Mesenchymal stem cell (in vitro differentiated cells and primary cell): ENCODE measurements at regions not wholly inside any gene's neighbourhood (a gene's known extent, or its start where the extent isn't known, plus 50 kb on each side); places are given as distances from the start of the nearest gene placed in this dataset.

Experiments used
- DNase-seq: peaks from one replicate; pipeline ENCODE4 v3.0.0-alpha.2; 2013
- H2AFZ ChIP-seq: one replicate; pipeline ENCODE4 v1.6.1; 2013; ENCODE audit warnings: low read depth, mild to moderate bottlenecking, control low read depth, inconsistent platforms, low read length, moderate library complexity
- H2AK5ac ChIP-seq: 2 replicates; pipeline ENCODE4 v1.6.1; 2013; ENCODE audit warnings: low read length, moderate library complexity, mild to moderate bottlenecking, inconsistent platforms; ENCODE audit not compliant: severe bottlenecking
- H2BK120ac ChIP-seq: one replicate; pipeline ENCODE4 v1.6.1; 2013; ENCODE audit warnings: low read depth, mild to moderate bottlenecking, inconsistent platforms, low read length, moderate library complexity
- H2BK12ac ChIP-seq, 2 experiments: one replicate each; pipeline ENCODE4 v1.6.1; 2013; ENCODE audit warnings: inconsistent platforms in 2 of 2, low read length in 2 of 2, mild to moderate bottlenecking in 2 of 2, moderate library complexity in 2 of 2, control low read depth in 1 of 2
- H2BK15ac ChIP-seq: one replicate; pipeline ENCODE4 v1.6.1; 2013; ENCODE audit warnings: mild to moderate bottlenecking, low read depth, inconsistent platforms; ENCODE audit not compliant: poor library complexity, severe bottlenecking
- H2BK5ac ChIP-seq: 2 replicates; pipeline ENCODE4 v1.6.1; 2013; ENCODE audit warnings: low read depth, mild to moderate bottlenecking, low read length, control low read depth, inconsistent platforms; ENCODE audit not compliant: poor library complexity, severe bottlenecking
- H3K14ac ChIP-seq, 2 experiments: one replicate each; pipeline ENCODE4 v1.6.1; 2013; ENCODE audit warnings: inconsistent platforms in 2 of 2, low read length in 2 of 2, control low read depth in 1 of 2, mild to moderate bottlenecking in 1 of 2, moderate library complexity in 1 of 2
- H3K18ac ChIP-seq, 2 experiments: one replicate each; pipeline ENCODE4 v1.6.1; 2013; ENCODE audit warnings: inconsistent platforms in 2 of 2, low read length in 2 of 2, control low read depth in 1 of 2, low read depth in 1 of 2, mild to moderate bottlenecking in 1 of 2
- H3K23ac ChIP-seq, 2 experiments: one replicate each; pipeline ENCODE4 v1.6.1; 2013; ENCODE audit warnings: inconsistent platforms in 2 of 2, low read length in 2 of 2, mild to moderate bottlenecking in 2 of 2, moderate library complexity in 2 of 2, control low read depth in 1 of 2
- H3K27ac ChIP-seq: 2 replicates; pipeline ENCODE4 v1.5.1; 2013; ENCODE audit warnings: mild to moderate bottlenecking, moderate library complexity, low read length, control low read depth, inconsistent platforms; ENCODE audit not compliant: poor library complexity, severe bottlenecking
- H3K27me3 ChIP-seq, 2 experiments: 2 replicates each; pipeline versions ENCODE4 v1.6.1 to v1.7.0; 2013; ENCODE audit warnings: low read length in 2 of 2, mild to moderate bottlenecking in 2 of 2, moderate library complexity in 2 of 2, control low read depth in 1 of 2, inconsistent platforms in 1 of 2; ENCODE audit not compliant: control insufficient read depth in 1 of 2, insufficient read depth in 1 of 2
- H3K36me3 ChIP-seq, 2 experiments: 2 replicates each; pipeline versions ENCODE4 v1.6.1 to v1.7.0; 2013; ENCODE audit warnings: low read length in 2 of 2, control low read depth in 1 of 2, inconsistent platforms in 1 of 2, low read depth in 1 of 2, mild to moderate bottlenecking in 1 of 2; ENCODE audit not compliant: insufficient read depth in 2 of 2, control insufficient read depth in 1 of 2
- H3K4ac ChIP-seq, 2 experiments: one replicate each; pipeline ENCODE4 v1.6.1; 2013; ENCODE audit warnings: inconsistent platforms in 2 of 2, low read length in 2 of 2, mild to moderate bottlenecking in 2 of 2, moderate library complexity in 2 of 2, control low read depth in 1 of 2, low read depth in 1 of 2
- H3K4me1 ChIP-seq: 2 replicates; pipeline ENCODE4 v1.6.1; 2013; ENCODE audit warnings: low read depth, low read length, control low read depth; ENCODE audit not compliant: control insufficient read depth, insufficient read depth
- H3K4me2 ChIP-seq: 2 replicates; pipeline ENCODE4 v1.6.1; 2013; ENCODE audit warnings: low read length, mild to moderate bottlenecking, inconsistent platforms; ENCODE audit not compliant: poor library complexity, severe bottlenecking
- H3K4me3 ChIP-seq, 2 experiments: 2 replicates each; pipeline versions ENCODE4 v1.5.1 to v1.7.0; 2013; ENCODE audit warnings: low read length in 2 of 2, mild to moderate bottlenecking in 2 of 2, control low read depth in 1 of 2, low read depth in 1 of 2; ENCODE audit not compliant: insufficient read depth in 1 of 2
- H3K79me1 ChIP-seq: replicated peaks from 2 replicates; pipeline ENCODE4 v1.6.1; 2013; ENCODE audit warnings: mild to moderate bottlenecking, control low read depth, low read length, inconsistent platforms; ENCODE audit not compliant: poor library complexity, severe bottlenecking
- H3K9ac ChIP-seq: 2 replicates; pipeline ENCODE4 v1.7.0; 2013; ENCODE audit warnings: mild to moderate bottlenecking, low read length, moderate library complexity
- H3K9me3 ChIP-seq: 2 replicates; pipeline ENCODE4 v1.7.0; 2013; ENCODE audit warnings: mild to moderate bottlenecking, low read length; ENCODE audit not compliant: control insufficient read depth
- H4K8ac ChIP-seq: one replicate; pipeline ENCODE4 v1.6.1; 2013; ENCODE audit warnings: inconsistent platforms, mild to moderate bottlenecking, low read length, moderate library complexity
- H4K91ac ChIP-seq: one replicate; pipeline ENCODE4 v1.6.1; 2013; ENCODE audit warnings: mild to moderate bottlenecking, low read length, inconsistent platforms
- WGBS: methylation state at CpG from one replicate; pipeline ENCODE4 v1.1.7; 2013; ENCODE audit warnings: mixed read lengths; 5-methylcytosine and 5-hydroxymethylcytosine counted together

DNA sequence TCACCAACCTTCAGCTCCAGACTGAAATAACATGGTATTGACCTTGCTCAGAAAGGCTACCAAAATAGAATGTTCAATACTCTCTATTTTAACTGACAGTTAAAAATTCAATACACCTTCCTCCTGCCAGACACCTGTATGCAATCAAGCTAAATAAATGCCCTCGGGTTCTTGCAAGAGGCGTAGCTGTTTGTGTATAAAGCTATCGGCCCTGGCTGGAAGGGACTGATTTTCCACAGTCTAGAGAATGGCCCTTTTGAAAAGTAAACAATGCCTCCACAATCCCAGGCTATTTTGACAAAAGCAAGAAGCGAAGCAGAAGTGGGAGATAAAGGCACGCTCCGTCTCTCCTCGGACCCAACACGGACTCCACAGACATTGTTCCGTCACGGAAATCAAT, 791.2 kb downstream of the BRD1 start:
- no peak overlapping the region for H2BK12ac ChIP-seq
- no peaks in the 10 kb centered on the region for H3K79me1 ChIP-seq
- no peak overlapping the region for H2BK15ac ChIP-seq
- no peaks in the 10 kb centered on the region for H3K36me3 ChIP-seq
- no peaks in the 10 kb centered on the region for H3K27me3 ChIP-seq
- no peak overlapping the region for H2AK5ac ChIP-seq
- no peak overlapping the region for H3K14ac ChIP-seq
- no peak overlapping the region for H3K4ac ChIP-seq
- no peaks in the 10 kb centered on the region for H3K9me3 ChIP-seq
- WGBS, result 90% methylated on average over 10 of the region's 10 CpGs
- H3K27ac ChIP-seq, result no peak overlapping the region
- H2BK5ac ChIP-seq, result no peak overlapping the region
- no peak overlapping the region for H3K9ac ChIP-seq
- H3K4me1 ChIP-seq, result no peaks in the 10 kb centered on the region
- no peak for DNase-seq
- no peak overlapping the region for H3K18ac ChIP-seq
- H2AFZ ChIP-seq, result no peak overlapping the region
- no peak overlapping the region for H4K91ac ChIP-seq
- no peak overlapping the region for H3K4me2 ChIP-seq
- H3K4me3 ChIP-seq, result no peak overlapping the region
- no peak overlapping the region for H3K23ac ChIP-seq
- no peak overlapping the region for H4K8ac ChIP-seq
- no peak overlapping the region for H2BK120ac ChIP-seq

DNA sequence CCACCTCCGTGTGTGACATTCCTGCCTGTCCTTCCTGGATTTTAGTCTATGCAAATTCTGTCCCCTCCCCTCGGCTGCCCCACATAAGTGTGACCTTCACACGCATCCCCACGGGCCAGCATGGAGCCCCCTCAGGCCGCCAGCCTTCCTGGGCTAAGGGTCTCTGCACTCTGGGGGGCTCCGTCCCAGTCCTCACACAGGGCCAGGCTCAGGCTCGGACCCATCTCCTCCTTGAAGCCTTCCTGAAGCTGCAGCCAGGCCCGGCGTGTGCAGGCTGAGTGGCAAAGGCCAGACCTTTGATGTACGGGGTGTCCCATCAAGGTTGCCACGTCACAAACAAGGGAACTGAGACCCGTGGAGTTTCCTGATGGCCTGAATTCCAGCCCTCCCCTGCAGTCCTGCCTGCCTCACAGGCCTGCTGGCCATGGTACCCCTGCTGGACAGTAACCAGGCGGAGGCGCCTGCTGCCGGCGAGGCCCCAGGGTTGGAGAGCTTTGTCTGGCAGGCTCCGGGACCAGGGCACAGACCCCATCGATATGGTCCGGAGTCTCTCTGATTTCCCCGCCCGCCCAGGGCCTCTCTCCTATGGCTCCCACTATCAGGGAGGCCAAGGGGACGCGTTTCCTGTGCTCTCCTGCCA, 791.7 kb downstream of the BRD1 start:
- no peak overlapping the region for H2BK12ac ChIP-seq
- no peaks in the 10 kb centered on the region for H3K9me3 ChIP-seq
- no peak overlapping the region for H2BK15ac ChIP-seq
- no peaks in the 10 kb centered on the region for H3K36me3 ChIP-seq
- H3K27me3 ChIP-seq, result peaks cover 0 to 1% of the 10 kb centered on the region in 2 experiments
- H3K14ac ChIP-seq, result no peak overlapping the region
- no peak overlapping the region for H2AK5ac ChIP-seq
- no peaks in the 10 kb centered on the region for H3K4me1 ChIP-seq
- H3K79me1 ChIP-seq, result no peaks in the 10 kb centered on the region
- H3K18ac ChIP-seq, result no peak overlapping the region
- H4K8ac ChIP-seq, result no peak overlapping the region
- H3K27ac ChIP-seq, result no peak overlapping the region
- no peak overlapping the region for H4K91ac ChIP-seq
- no peak overlapping the region for H3K4ac ChIP-seq
- H2AFZ ChIP-seq, result no peak overlapping the region
- 79% methylated on average over 22 of the region's 23 CpGs for WGBS
- H2BK120ac ChIP-seq, result no peak overlapping the region
- H3K4me2 ChIP-seq, result no peak overlapping the region
- no peak for DNase-seq
- H3K9ac ChIP-seq, result no peak overlapping the region
- no peak overlapping the region for H2BK5ac ChIP-seq
- H3K23ac ChIP-seq, result no peak overlapping the region
- no peak overlapping the region for H3K4me3 ChIP-seq

DNA sequence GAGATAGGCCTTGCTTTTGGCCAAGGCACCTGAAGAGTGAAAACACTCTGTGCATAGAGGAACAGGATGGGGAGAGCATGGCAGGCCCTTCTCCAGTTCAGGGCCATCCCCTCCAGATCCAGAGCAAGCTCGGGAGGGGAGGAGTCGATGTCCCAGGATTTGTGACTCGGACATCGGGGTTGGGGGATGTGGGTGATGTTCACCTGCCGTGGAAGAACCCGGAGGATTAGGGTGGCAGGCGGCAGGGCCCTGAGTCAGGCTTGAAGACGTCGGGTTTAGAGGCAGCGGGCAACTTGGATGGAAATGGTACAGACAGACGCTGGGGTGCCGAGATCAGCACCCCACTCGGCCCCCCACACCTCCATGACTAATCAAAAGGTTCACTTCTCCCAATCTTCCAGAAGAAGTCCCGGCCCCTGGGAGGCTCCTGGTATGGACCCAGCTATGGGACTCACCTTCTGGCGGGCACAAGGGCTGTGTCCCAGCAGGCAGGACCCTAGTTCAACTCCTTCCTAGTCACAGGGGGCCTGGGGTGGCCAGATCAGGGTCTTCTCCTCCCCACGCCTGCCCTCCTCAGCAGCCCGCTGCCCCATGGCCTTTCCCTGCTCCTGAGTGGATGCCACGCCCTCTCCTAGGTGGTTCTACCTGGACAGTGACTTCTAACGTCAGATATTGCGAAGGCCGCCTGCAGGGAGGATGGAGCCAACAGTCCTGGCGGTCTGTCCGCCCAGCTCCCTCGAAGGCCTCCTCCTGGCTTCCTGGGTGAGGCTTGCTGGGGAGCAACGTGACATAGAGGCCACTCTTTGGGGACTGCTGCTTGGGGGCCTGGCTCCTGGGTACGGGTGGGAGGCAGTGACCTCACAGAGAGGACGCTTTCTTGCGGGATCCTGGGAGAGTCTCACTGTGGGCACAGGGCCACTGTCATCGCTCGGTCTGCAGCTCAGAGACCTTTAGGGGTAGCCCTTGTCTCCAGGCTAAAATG, 792.5 kb downstream of the BRD1 start:
- no peak overlapping the region for H2BK120ac ChIP-seq
- no peak for DNase-seq
- H2AK5ac ChIP-seq, result no peak overlapping the region
- no peak overlapping the region for H2BK15ac ChIP-seq
- 84% methylated on average over 29 of the region's 30 CpGs for WGBS
- no peak overlapping the region for H3K9ac ChIP-seq
- H3K79me1 ChIP-seq, result no peaks in the 10 kb centered on the region
- no peak overlapping the region for H2BK12ac ChIP-seq
- no peak overlapping the region for H3K18ac ChIP-seq
- no peak overlapping the region for H2AFZ ChIP-seq
- no peak overlapping the region for H3K23ac ChIP-seq
- no peak overlapping the region for H4K8ac ChIP-seq
- H3K27ac ChIP-seq, result no peak overlapping the region
- H3K27me3 ChIP-seq, result peaks cover 0 to 3% of the 10 kb centered on the region in 2 experiments
- H3K4me2 ChIP-seq, result no peak overlapping the region
- no peaks in the 10 kb centered on the region for H3K9me3 ChIP-seq
- H4K91ac ChIP-seq, result no peak overlapping the region
- no peak overlapping the region for H3K14ac ChIP-seq
- no peak overlapping the region for H3K4ac ChIP-seq
- H2BK5ac ChIP-seq, result no peak overlapping the region
- H3K36me3 ChIP-seq, result no peaks in the 10 kb centered on the region
- no peaks in the 10 kb centered on the region for H3K4me1 ChIP-seq
- no peak overlapping the region for H3K4me3 ChIP-seq

DNA sequence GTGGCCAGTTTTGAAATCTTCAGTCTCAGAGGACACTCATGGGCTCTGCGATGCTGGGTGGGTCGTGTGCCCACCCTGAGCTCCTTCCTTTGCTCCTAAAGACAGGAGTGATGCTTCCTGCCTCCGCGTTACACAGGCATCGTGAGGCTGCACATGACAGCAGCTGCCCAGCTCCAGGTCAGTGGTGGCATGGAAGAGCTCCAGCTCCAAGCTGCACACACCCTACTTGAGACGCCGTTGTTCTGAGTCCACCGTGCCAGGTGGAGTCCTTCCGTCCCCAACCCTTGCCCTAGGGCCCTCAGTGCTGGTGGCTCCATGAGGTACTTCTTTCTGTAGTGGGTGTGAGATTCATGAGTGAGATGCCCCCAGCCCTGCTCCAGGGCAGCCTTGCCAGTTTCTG, 794.1 kb downstream of the BRD1 start:
- no peaks in the 10 kb centered on the region for H3K36me3 ChIP-seq
- no peak overlapping the region for H2AK5ac ChIP-seq
- H3K4ac ChIP-seq, result no peak overlapping the region
- H2BK5ac ChIP-seq, result no peak overlapping the region
- H3K27me3 ChIP-seq, result peaks cover 0 to 3% of the 10 kb centered on the region in 2 experiments
- no peak overlapping the region for H3K4me2 ChIP-seq
- no peaks in the 10 kb centered on the region for H3K4me1 ChIP-seq
- H2BK15ac ChIP-seq, result no peak overlapping the region
- H3K4me3 ChIP-seq, result no peak overlapping the region
- 94% methylated on average over 9 of the region's 9 CpGs for WGBS
- H3K18ac ChIP-seq, result no peak overlapping the region
- H2BK12ac ChIP-seq, result no peak overlapping the region
- no peak overlapping the region for H3K23ac ChIP-seq
- no peak overlapping the region for H2BK120ac ChIP-seq
- H3K14ac ChIP-seq, result no peak overlapping the region
- DNase-seq, result no peak
- H3K27ac ChIP-seq, result no peak overlapping the region
- no peak overlapping the region for H2AFZ ChIP-seq
- no peaks in the 10 kb centered on the region for H3K79me1 ChIP-seq
- no peak overlapping the region for H4K91ac ChIP-seq
- H3K9me3 ChIP-seq, result no peaks in the 10 kb centered on the region
- H3K9ac ChIP-seq, result no peak overlapping the region
- no peak overlapping the region for H4K8ac ChIP-seq
